Breast epithelium (tissue), 3 donors: ENCODE measurements at regions not wholly inside any gene's neighbourhood (a gene's known extent, or its start where the extent isn't known, plus 50 kb on each side); places are given as distances from the start of the nearest gene placed in this dataset.

Experiments
- POLR2AphosphoS5 ChIP-seq, 3 donors: sonication (generic); formaldehyde crosslinking; IDR thresholded peaks; one replicate each; pipeline ENCODE4 v1.6.1; 2017; ENCODE audit warnings: antibody characterized with exemption in 3 of 3
- TF ChIP-seq, protein P1 (sequence below), 3 donors: fragments of 450-650 bp; IDR thresholded peaks; one replicate each; pipeline ENCODE4 v1.5.1; 2016 to 2017; ENCODE audit warnings: antibody characterized with exemption in 3 of 3, mild to moderate bottlenecking in 3 of 3, moderate library complexity in 3 of 3

DNA sequence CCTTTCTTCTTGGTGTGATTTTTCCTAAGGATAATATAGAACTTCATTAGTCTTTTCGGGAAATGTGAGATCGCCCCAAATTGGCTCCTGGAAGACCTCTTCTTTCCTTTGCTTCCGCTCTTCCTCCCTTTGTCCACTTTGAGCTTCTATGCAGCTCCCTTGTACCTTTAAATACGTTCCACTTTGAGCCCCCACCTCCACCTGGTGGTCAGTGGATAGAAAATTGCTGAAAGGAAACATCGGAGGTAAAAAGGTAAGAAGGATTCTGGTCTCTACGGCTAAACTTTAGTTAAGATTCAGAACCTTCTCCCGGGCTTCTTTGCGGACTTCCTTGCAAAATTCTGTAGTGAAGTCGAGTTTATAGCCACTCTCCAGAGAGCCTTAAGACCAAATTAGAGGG is 55.0 kb upstream of the TM9SF2 start:
- TF ChIP-seq POLR2AphosphoS5 (IDR thresholded peaks at IDR 0.05), result no peak
- TF ChIP-seq, protein P1, sequence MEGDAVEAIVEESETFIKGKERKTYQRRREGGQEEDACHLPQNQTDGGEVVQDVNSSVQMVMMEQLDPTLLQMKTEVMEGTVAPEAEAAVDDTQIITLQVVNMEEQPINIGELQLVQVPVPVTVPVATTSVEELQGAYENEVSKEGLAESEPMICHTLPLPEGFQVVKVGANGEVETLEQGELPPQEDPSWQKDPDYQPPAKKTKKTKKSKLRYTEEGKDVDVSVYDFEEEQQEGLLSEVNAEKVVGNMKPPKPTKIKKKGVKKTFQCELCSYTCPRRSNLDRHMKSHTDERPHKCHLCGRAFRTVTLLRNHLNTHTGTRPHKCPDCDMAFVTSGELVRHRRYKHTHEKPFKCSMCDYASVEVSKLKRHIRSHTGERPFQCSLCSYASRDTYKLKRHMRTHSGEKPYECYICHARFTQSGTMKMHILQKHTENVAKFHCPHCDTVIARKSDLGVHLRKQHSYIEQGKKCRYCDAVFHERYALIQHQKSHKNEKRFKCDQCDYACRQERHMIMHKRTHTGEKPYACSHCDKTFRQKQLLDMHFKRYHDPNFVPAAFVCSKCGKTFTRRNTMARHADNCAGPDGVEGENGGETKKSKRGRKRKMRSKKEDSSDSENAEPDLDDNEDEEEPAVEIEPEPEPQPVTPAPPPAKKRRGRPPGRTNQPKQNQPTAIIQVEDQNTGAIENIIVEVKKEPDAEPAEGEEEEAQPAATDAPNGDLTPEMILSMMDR (IDR thresholded peaks at IDR 0.05), result no peak
